ENCODE measurements at regions not wholly inside any gene's neighbourhood (a gene's known extent, or its start where the extent isn't known, plus 50 kb on each side); places are given as distances from the start of the nearest gene placed in this dataset.

DNA sequence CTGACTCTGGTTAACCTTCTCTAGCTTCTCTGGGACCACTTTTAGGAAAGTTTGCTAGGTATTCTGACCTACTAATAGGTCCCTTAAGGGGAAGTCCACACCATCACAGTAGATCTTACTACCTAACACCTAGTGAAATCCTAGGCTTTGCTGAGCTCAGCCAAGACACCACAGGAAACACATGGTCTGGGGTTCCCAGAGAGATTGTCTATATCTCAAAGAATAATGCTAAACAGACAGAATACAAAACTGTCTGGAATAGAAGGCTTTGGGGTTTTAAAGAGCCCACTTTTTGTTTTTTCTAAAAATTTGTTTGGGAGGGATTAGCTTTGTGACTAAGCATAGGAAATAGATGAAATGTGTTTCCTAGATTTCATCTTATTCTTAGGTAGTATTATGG is 395.1 kb downstream of the ARHGEF28 start:
- no peak for TF ChIP-seq FEZF1 (tag by site-specific recombination; IDR thresholded peaks at IDR 0.05)
- TF ChIP-seq, protein P1, sequence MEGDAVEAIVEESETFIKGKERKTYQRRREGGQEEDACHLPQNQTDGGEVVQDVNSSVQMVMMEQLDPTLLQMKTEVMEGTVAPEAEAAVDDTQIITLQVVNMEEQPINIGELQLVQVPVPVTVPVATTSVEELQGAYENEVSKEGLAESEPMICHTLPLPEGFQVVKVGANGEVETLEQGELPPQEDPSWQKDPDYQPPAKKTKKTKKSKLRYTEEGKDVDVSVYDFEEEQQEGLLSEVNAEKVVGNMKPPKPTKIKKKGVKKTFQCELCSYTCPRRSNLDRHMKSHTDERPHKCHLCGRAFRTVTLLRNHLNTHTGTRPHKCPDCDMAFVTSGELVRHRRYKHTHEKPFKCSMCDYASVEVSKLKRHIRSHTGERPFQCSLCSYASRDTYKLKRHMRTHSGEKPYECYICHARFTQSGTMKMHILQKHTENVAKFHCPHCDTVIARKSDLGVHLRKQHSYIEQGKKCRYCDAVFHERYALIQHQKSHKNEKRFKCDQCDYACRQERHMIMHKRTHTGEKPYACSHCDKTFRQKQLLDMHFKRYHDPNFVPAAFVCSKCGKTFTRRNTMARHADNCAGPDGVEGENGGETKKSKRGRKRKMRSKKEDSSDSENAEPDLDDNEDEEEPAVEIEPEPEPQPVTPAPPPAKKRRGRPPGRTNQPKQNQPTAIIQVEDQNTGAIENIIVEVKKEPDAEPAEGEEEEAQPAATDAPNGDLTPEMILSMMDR (tag by site-specific recombination; IDR thresholded peaks at IDR 0.05), result no peak
- TF ChIP-seq MEIS1 (CRISPR knock-in tag; IDR thresholded peaks at IDR 0.05; ENCODE audit: borderline replicate concordance), result no peak
- TF ChIP-seq ZNF311 (tag by site-specific recombination; IDR thresholded peaks at IDR 0.05; ENCODE audit: borderline replicate concordance), result no peak
- TF ChIP-seq ZNF202 (tag by site-specific recombination; IDR thresholded peaks at IDR 0.05; ENCODE audit: borderline replicate concordance), result no peak
- no peak for TF ChIP-seq ZNF362 (tag by site-specific recombination; IDR thresholded peaks at IDR 0.05)
- TF ChIP-seq ZNF416 (tag by site-specific recombination; IDR thresholded peaks at IDR 0.05), result no peak
- TF ChIP-seq ZNF677 (tag by site-specific recombination; IDR thresholded peaks at IDR 0.05), result no peak
- no peak for TF ChIP-seq ZNF292 (tag by site-specific recombination; IDR thresholded peaks at IDR 0.05; ENCODE audit: borderline replicate concordance, low read depth)
- no peak for TF ChIP-seq ZNF654 (tag by site-specific recombination; IDR thresholded peaks at IDR 0.05; ENCODE audit: low read depth)
- no peak for TF ChIP-seq ZNF624 (tag by site-specific recombination; IDR thresholded peaks at IDR 0.05)
- no peak for TF ChIP-seq TRIM28 (IDR thresholded peaks at IDR 0.05; ENCODE audit: borderline replicate concordance, low read length)
- no peak for TF ChIP-seq ZNF280D (tag by site-specific recombination; IDR thresholded peaks at IDR 0.05)

Data from HEK293 (cell line).